ENCODE measurements at regions not wholly inside any gene's neighbourhood (a gene's known extent, or its start where the extent isn't known, plus 50 kb on each side); places are given as distances from the start of the nearest gene placed in this dataset.
"Not testable (repeated sequence)": the region's sequence is repeated elsewhere in the genome, so short reads cannot be mapped to it uniquely, and the experiment has no call there.

- H3K27me3 Mint-ChIP-seq (ENCODE audit: low read depth in 3 of 3): no peaks in the 10 kb centered on the region
- H3K36me3 Mint-ChIP-seq: no peaks in the 10 kb centered on the region
- H3K9me3 Mint-ChIP-seq: peaks cover 0 to 50% (median 22%) of the 10 kb centered on the region in 6 donors
- DNase-seq: no peak
- H3K27ac Mint-ChIP-seq: no peak overlapping the region
- H3K4me3 Mint-ChIP-seq: no peak overlapping the region
- H3K4me1 Mint-ChIP-seq: no peaks in the 10 kb centered on the region
These were observed 1654.2 kb upstream of the WWC1 start for GRCh38 chr5:166637295-166637694.

- Mint-ChIP-seq H3K27me3 (ENCODE audit: low read depth in 3 of 3) (peaks cover 0 to 2% (median 0%) of the 10 kb centered on the region in 3 donors), H3K27ac (no peak overlapping the region), H3K9me3 (peaks cover 3 to 49% (median 26%) of the 10 kb centered on the region in 6 donors), H3K4me1 (no peaks in the 10 kb centered on the region), H3K36me3 (peaks cover 0 to 3% (median 0%) of the 10 kb centered on the region in 3 donors), H3K4me3 (no peak overlapping the region)
- no peak for DNase-seq
These were observed 1652.3 kb upstream of the WWC1 start for GRCh38 chr5:166639151-166639550.

- not testable (repeated sequence) for H3K27ac Mint-ChIP-seq; H3K36me3 Mint-ChIP-seq; H3K4me3 Mint-ChIP-seq; H3K27me3 Mint-ChIP-seq (ENCODE audit: low read depth in 3 of 3); H3K4me1 Mint-ChIP-seq; DNase-seq
- peaks cover 7 to 49% (median 29%) of the 10 kb centered on the region in 6 donors for H3K9me3 Mint-ChIP-seq
These were observed 1651.3 kb upstream of the WWC1 start for GRCh38 chr5:166640136-166640535.

GRCh38 chr5:166648736-166649135, 1642.7 kb upstream of the WWC1 start:
- no peak for DNase-seq
- Mint-ChIP-seq H3K9me3 (peaks cover 4 to 32% (median 19%) of the 10 kb centered on the region in 6 donors), H3K27ac (no peak overlapping the region), H3K4me3 (no peak overlapping the region), H3K27me3 (ENCODE audit: low read depth in 3 of 3) (no peaks in the 10 kb centered on the region), H3K4me1 (no peaks in the 10 kb centered on the region), H3K36me3 (no peaks in the 10 kb centered on the region)

- Mint-ChIP-seq H3K27ac (no peak overlapping the region), H3K4me3 (no peak overlapping the region), H3K36me3 (no peaks in the 10 kb centered on the region), H3K27me3 (ENCODE audit: low read depth in 3 of 3) (no peaks in the 10 kb centered on the region), H3K9me3 (peaks cover 5 to 35% (median 18%) of the 10 kb centered on the region in 6 donors), H3K4me1 (no peaks in the 10 kb centered on the region)
- DNase-seq: no peak
These were observed 1641.8 kb upstream of the WWC1 start for GRCh38 chr5:166649676-166650075.

GRCh38 chr5:166651234-166651633, 1640.2 kb upstream of the WWC1 start:
- Mint-ChIP-seq H3K4me1 (no peaks in the 10 kb centered on the region), H3K36me3 (no peaks in the 10 kb centered on the region), H3K4me3 (no peak overlapping the region), H3K27ac (no peak overlapping the region), H3K9me3 (peaks cover 5 to 38% (median 18%) of the 10 kb centered on the region in 6 donors), H3K27me3 (ENCODE audit: low read depth in 3 of 3) (no peaks in the 10 kb centered on the region)
- no peak for DNase-seq

GRCh38 chr5:166671811-166672210, 1619.6 kb upstream of the WWC1 start:
- peaks cover 2 to 40% (median 18%) of the 10 kb centered on the region in 6 donors for H3K9me3 Mint-ChIP-seq
- no peaks in the 10 kb centered on the region for H3K36me3 Mint-ChIP-seq
- no peak overlapping the region for H3K4me3 Mint-ChIP-seq
- no peaks in the 10 kb centered on the region for H3K4me1 Mint-ChIP-seq
- H3K27ac Mint-ChIP-seq: no peak overlapping the region
- H3K27me3 Mint-ChIP-seq (ENCODE audit: low read depth in 3 of 3): no peaks in the 10 kb centered on the region
- DNase-seq: no peak

GRCh38 chr5:166672431-166672830, 1619.0 kb upstream of the WWC1 start:
- no peaks in the 10 kb centered on the region for H3K4me1 Mint-ChIP-seq
- peaks cover 2 to 43% (median 19%) of the 10 kb centered on the region in 6 donors for H3K9me3 Mint-ChIP-seq
- no peaks in the 10 kb centered on the region for H3K27me3 Mint-ChIP-seq (ENCODE audit: low read depth in 3 of 3)
- DNase-seq: no peak
- no peaks in the 10 kb centered on the region for H3K36me3 Mint-ChIP-seq
- no peak overlapping the region for H3K27ac Mint-ChIP-seq
- H3K4me3 Mint-ChIP-seq: no peak overlapping the region

GRCh38 chr5:166677891-166678290, 1613.6 kb upstream of the WWC1 start:
- H3K36me3 Mint-ChIP-seq: peaks cover 0 to 4% (median 3%) of the 10 kb centered on the region in 3 donors
- no peaks in the 10 kb centered on the region for H3K4me1 Mint-ChIP-seq
- no peak for DNase-seq
- peaks cover 7 to 60% (median 15%) of the 10 kb centered on the region in 6 donors for H3K9me3 Mint-ChIP-seq
- no peak overlapping the region for H3K27ac Mint-ChIP-seq
- H3K4me3 Mint-ChIP-seq: no peak overlapping the region
- no peaks in the 10 kb centered on the region for H3K27me3 Mint-ChIP-seq (ENCODE audit: low read depth in 3 of 3)

GRCh38 chr5:166679331-166679730, 1612.1 kb upstream of the WWC1 start:
- no peaks in the 10 kb centered on the region for H3K27me3 Mint-ChIP-seq (ENCODE audit: low read depth in 3 of 3)
- H3K4me1 Mint-ChIP-seq: no peaks in the 10 kb centered on the region
- H3K36me3 Mint-ChIP-seq: peaks cover 0 to 4% (median 3%) of the 10 kb centered on the region in 3 donors
- H3K9me3 Mint-ChIP-seq: peaks cover 6 to 52% (median 13%) of the 10 kb centered on the region in 6 donors
- DNase-seq: no peak
- no peak overlapping the region for H3K27ac Mint-ChIP-seq
- no peak overlapping the region for H3K4me3 Mint-ChIP-seq

- no peak overlapping the region for H3K27ac Mint-ChIP-seq
- no peak for DNase-seq
- no peaks in the 10 kb centered on the region for H3K36me3 Mint-ChIP-seq
- H3K4me1 Mint-ChIP-seq: no peaks in the 10 kb centered on the region
- H3K9me3 Mint-ChIP-seq: peaks cover 0 to 50% (median 19%) of the 10 kb centered on the region in 6 donors
- H3K4me3 Mint-ChIP-seq: no peak overlapping the region
- H3K27me3 Mint-ChIP-seq (ENCODE audit: low read depth in 3 of 3): no peaks in the 10 kb centered on the region
These were observed 1596.1 kb upstream of the WWC1 start for GRCh38 chr5:166695326-166695725.

GRCh38 chr5:166708291-166708690, 1583.2 kb upstream of the WWC1 start:
- no peak for DNase-seq
- no peak overlapping the region for H3K4me3 Mint-ChIP-seq
- H3K4me1 Mint-ChIP-seq: no peaks in the 10 kb centered on the region
- no peaks in the 10 kb centered on the region for H3K27me3 Mint-ChIP-seq (ENCODE audit: low read depth in 3 of 3)
- H3K36me3 Mint-ChIP-seq: peaks cover 0 to 4% (median 0%) of the 10 kb centered on the region in 3 donors
- H3K27ac Mint-ChIP-seq: no peak overlapping the region
- peaks cover 3 to 46% (median 19%) of the 10 kb centered on the region in 6 donors for H3K9me3 Mint-ChIP-seq

- Mint-ChIP-seq H3K4me3 (no peak overlapping the region), H3K9me3 (peaks cover 3 to 53% (median 20%) of the 10 kb centered on the region in 6 donors), H3K4me1 (no peaks in the 10 kb centered on the region), H3K27ac (no peak overlapping the region), H3K27me3 (ENCODE audit: low read depth in 3 of 3) (peaks cover 0 to 2% (median 0%) of the 10 kb centered on the region in 3 donors), H3K36me3 (peaks cover 0 to 4% (median 0%) of the 10 kb centered on the region in 3 donors)
- DNase-seq: no peak
These were observed 1581.8 kb upstream of the WWC1 start for GRCh38 chr5:166709691-166710090.

- no peak for DNase-seq
- Mint-ChIP-seq H3K4me1 (no peaks in the 10 kb centered on the region), H3K4me3 (no peak overlapping the region), H3K27ac (no peak overlapping the region), H3K9me3 (peaks cover 3 to 54% (median 22%) of the 10 kb centered on the region in 6 donors), H3K36me3 (peaks cover 0 to 4% (median 0%) of the 10 kb centered on the region in 3 donors), H3K27me3 (ENCODE audit: low read depth in 3 of 3) (peaks cover 0 to 2% (median 0%) of the 10 kb centered on the region in 3 donors)
These were observed 1581.2 kb upstream of the WWC1 start for GRCh38 chr5:166710271-166710670.

GRCh38 chr5:166712447-166713185, 1578.8 kb upstream of the WWC1 start:
- Mint-ChIP-seq H3K27me3 (ENCODE audit: low read depth in 3 of 3) (peaks cover 0 to 2% (median 0%) of the 10 kb centered on the region in 3 donors), H3K4me1 (no peaks in the 10 kb centered on the region), H3K36me3 (no peaks in the 10 kb centered on the region), H3K27ac (no peak overlapping the region), H3K4me3 (no peak overlapping the region), H3K9me3 (peaks cover 3 to 55% (median 24%) of the 10 kb centered on the region in 6 donors)
- DNase-seq: no peak
